Activated T-cell treated with anti-CD3 and anti-CD28 coated beads, Interleukin-2, amount 50 U/mL, for 1 hour (primary cell): ENCODE measurements at regions not wholly inside any gene's neighbourhood (a gene's known extent, or its start where the extent isn't known, plus 50 kb on each side); places are given as distances from the start of the nearest gene placed in this dataset.
"Not testable (repeated sequence)": the region's sequence is repeated elsewhere in the genome, so short reads cannot be mapped to it uniquely, and the experiment has no call there.

ENCODE experiments used
- DNase-seq: peaks from one replicate; pipeline ENCODE4 v3.0.0-alpha.2; 2020

DNA sequence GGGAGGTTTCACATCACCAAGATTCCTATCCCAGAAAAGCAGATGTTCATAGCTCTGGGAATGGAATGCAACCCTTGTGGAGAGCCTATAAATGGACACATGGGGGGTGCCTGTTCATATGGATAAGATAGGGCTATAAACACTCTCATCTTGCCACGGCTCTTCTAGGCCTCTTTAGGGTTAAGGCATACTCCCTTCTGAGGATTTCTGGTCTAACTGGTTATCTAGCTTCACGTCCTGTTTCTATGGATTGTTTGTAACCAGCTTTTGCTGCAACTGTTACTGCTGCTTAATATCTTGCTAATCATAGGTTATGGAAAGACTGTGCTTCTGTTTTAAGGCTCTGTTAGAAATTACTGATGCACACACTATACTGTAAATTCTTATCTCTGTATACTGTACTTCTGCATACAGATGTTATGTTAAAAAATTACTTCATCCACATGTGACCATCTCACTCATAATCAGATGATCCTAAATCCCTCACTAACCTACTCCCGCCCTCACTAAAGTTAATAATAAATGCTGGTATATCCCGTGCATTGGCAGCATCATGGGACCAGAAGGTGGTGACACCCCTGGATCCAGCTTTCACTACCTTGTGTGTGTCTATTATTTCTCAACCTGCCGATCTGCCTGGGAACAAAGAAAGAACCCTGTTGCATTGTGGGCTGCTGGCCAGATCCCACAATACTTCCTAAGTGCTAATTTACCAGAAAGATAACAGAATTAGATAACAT lies 68.7 kb downstream of the PRKAB2 start:
- not testable (repeated sequence) for DNase-seq

GRCh38 chr1:147099192-147099591 lies 73.1 kb downstream of the PRKAB2 start:
- no peak for DNase-seq

- not testable (repeated sequence) for DNase-seq
These were observed 73.8 kb downstream of the PRKAB2 start for GRCh38 chr1:147098338-147098973.

DNA sequence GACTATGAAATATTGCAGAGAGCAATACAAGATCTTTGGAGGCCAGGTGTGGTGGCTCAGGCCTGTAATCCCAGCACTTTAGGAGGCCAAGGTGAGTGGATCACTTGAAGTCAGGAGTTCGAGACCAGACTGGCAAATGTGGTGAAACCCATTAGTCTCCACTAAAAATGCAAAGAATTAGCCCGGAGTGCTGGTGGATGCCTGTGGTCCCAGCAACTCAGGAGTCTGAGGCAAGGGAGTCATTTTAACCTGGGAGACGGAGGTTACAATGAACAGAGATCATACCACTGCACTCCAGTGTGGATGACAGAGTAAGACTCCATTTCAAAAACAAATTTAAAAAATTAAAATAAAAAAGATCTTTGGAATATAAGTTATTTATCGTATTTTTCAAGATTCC lies 76.6 kb downstream of the PRKAB2 start:
- no peak for DNase-seq

GRCh38 chr1:147091801-147092200 lies 80.5 kb downstream of the PRKAB2 start:
- DNase-seq: no peak

GRCh38 chr1:147089457-147089856 lies 82.8 kb downstream of the PRKAB2 start:
- DNase-seq: no peak

DNA sequence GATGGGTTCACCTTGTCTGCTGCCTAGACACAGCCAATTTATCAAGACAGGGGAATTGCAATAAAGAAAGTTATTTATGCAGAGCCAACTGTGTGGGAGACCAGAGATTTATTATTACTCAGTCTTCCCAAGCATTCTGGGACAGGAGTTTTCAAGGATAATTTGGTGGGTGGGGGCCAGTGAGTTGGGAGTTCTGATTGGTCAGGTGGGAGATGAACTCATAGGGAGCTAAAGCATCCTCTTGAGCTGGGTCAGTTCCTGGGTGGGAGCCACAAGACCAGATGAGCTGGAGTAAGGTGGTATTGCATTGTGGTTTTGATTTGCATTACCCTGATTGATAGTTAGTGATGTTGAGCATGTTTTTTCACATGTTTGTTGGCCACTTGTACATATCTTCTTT lies 86.1 kb downstream of the PRKAB2 start:
- no peak for DNase-seq

- peak; percentile 80 for DNase-seq
These were observed 87.8 kb downstream of the PRKAB2 start for GRCh38 chr1:147084273-147085096.

GRCh38 chr1:147083919-147084272 lies 88.4 kb downstream of the PRKAB2 start:
- no peak for DNase-seq

GRCh38 chr1:147080671-147081394 lies 91.4 kb downstream of the PRKAB2 start:
- no peak for DNase-seq

- DNase-seq: peak; percentile 38
These were observed 92.1 kb downstream of the PRKAB2 start for GRCh38 chr1:147080006-147080661.

DNA sequence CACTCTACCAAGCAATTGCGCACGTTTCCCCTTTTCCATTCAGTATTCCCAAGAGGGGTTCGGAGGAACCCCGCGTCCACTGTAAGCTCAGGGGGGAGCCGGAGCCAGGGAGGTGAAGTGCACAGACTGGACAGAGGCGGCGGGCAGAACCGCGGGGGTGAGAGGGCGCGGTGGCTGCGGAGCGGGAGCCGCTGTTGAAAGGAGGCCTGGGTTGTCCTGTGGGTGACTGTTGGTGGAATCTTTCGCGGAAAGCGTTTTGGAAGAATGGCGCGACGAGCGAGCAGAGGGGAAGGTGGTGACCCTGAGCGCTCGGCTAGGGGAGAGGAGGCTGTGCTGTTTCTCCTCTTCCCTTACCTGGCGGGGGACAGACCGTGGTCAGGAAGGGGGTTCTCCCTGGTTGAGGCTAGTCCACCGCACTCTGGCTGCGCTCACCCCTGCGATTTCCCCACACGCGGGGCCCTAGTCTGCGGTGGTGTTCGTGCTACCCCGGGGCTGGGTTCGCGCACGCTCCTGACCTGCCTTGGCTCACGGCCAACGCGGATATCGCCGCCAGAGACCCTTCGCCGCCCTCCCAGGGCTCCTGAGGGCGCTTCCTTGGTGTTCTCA lies 92.8 kb downstream of the PRKAB2 start:
- no peak for DNase-seq

DNA sequence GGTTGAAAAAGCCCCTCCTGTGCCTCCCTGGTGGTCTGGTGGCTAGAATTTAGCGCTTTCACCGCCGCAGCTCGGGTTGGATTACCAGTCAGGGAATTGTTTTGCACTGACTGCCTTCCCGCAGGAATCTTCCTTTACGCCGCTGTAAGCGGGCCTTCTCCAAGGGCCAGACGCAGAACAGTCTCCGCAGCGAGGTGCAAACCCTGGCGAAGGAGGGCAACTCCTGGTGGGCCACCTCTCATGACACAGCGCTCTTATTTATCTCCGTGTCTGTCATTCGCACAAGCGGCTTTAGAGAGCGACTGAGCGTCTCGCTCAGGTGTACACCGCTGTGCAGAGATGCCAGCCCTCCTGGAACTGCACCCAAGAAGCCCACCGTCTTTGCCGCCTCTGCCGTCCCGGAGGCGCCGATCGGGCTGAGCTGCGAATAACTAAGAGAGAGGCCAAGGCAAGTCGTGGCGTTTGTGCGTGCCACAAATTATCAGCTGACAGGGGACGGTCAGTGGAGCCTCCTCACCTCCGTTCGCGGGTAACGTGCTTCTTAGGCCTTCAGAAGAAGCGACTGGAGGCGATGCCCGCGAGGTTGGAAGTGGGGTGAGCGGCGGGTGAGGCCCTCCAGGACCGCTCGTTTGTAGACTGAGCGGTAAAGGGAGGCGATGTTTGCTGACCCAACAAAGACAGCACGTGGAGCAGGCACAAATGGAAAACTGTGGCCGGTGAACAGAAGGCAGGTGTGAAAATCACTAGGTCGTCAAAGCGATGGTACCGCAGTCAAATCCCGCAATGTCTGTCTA lies 93.5 kb downstream of the PRKAB2 start:
- peak; percentile 23 for DNase-seq

- no peak for DNase-seq
These were observed 94.2 kb downstream of the PRKAB2 start for GRCh38 chr1:147077936-147078605.

GRCh38 chr1:147077523-147077922 lies 94.7 kb downstream of the PRKAB2 start:
- no peak for DNase-seq

DNA sequence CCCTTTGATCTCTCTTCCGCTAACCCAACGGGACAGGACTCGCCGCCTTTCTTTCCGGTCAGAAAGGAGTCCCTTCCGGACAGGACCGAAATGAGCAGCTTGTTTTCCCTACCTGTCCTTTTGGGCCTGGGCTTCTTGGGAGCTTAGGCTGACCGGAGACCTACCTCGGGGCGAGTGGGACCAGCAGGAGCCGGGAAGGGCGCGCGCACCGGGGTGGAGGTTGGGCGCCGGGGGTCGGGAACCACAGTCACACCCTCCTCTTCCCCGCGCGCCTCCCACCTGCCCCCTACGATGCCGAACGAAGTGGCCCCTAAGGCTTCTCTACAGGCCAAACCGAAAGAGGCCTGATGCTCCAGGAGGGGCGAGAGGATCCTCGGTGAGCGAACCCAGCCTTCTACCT lies 95.2 kb downstream of the PRKAB2 start:
- DNase-seq: no peak

GRCh38 chr1:147076442-147076841 lies 95.8 kb downstream of the PRKAB2 start:
- no peak for DNase-seq

- peak; percentile 37 for DNase-seq
These were observed 99.5 kb downstream of the PRKAB2 start for GRCh38 chr1:147072482-147073432.

- no peak for DNase-seq
These were observed 101.1 kb downstream of the PRKAB2 start for GRCh38 chr1:147071142-147071541.

GRCh38 chr1:147062956-147063355 lies 109.3 kb downstream of the PRKAB2 start:
- no peak for DNase-seq
